ENCODE measurements at regions not wholly inside any gene's neighbourhood (a gene's known extent, or its start where the extent isn't known, plus 50 kb on each side); places are given as distances from the start of the nearest gene placed in this dataset.

- Mint-ChIP-seq H3K4me1 (ENCODE audit: unreplicated experiment) (no peaks in the 10 kb centered on the region), H3K27me3 (no peaks in the 10 kb centered on the region), H3K4me3 (no peak overlapping the region), H3K36me3 (no peaks in the 10 kb centered on the region), H3K27ac (no peak overlapping the region), H3K9me3 (no peaks in the 10 kb centered on the region)
- DNase-seq (ENCODE audit: extremely low spot score, unreplicated experiment): no peak
- TF ChIP-seq CTCF (conservative IDR thresholded peaks at IDR 0.05): no peak
Measured at GRCh38 chr5:98101131-98101530, 672.3 kb upstream of the RGMB start.

GRCh38 chr5:98102936-98103335 is 670.5 kb upstream of the RGMB start:
- TF ChIP-seq CTCF (conservative IDR thresholded peaks at IDR 0.05): no peak
- no peak overlapping the region for H3K27ac Mint-ChIP-seq
- H3K36me3 Mint-ChIP-seq: no peaks in the 10 kb centered on the region
- no peaks in the 10 kb centered on the region for H3K4me1 Mint-ChIP-seq (ENCODE audit: unreplicated experiment)
- H3K27me3 Mint-ChIP-seq: no peaks in the 10 kb centered on the region
- H3K4me3 Mint-ChIP-seq: no peak overlapping the region
- H3K9me3 Mint-ChIP-seq: no peaks in the 10 kb centered on the region
- no peak for DNase-seq (ENCODE audit: extremely low spot score, unreplicated experiment)

- Mint-ChIP-seq H3K36me3 (no peaks in the 10 kb centered on the region), H3K4me3 (no peak overlapping the region), H3K4me1 (ENCODE audit: unreplicated experiment) (no peaks in the 10 kb centered on the region), H3K27me3 (no peaks in the 10 kb centered on the region), H3K9me3 (no peaks in the 10 kb centered on the region), H3K27ac (no peak overlapping the region)
- TF ChIP-seq CTCF (conservative IDR thresholded peaks at IDR 0.05): no peak
- DNase-seq (ENCODE audit: extremely low spot score, unreplicated experiment): no peak
Measured at GRCh38 chr5:98103807-98104206, 669.7 kb upstream of the RGMB start.

- Mint-ChIP-seq H3K9me3 (no peaks in the 10 kb centered on the region), H3K27ac (no peak overlapping the region), H3K4me3 (no peak overlapping the region), H3K36me3 (no peaks in the 10 kb centered on the region), H3K4me1 (ENCODE audit: unreplicated experiment) (no peaks in the 10 kb centered on the region), H3K27me3 (no peaks in the 10 kb centered on the region)
- no peak for TF ChIP-seq CTCF (conservative IDR thresholded peaks at IDR 0.05)
- DNase-seq (ENCODE audit: extremely low spot score, unreplicated experiment): no peak
Measured at GRCh38 chr5:98104454-98105188, 668.8 kb upstream of the RGMB start.

- Mint-ChIP-seq H3K4me3 (no peak overlapping the region), H3K27me3 (no peaks in the 10 kb centered on the region), H3K36me3 (no peaks in the 10 kb centered on the region), H3K4me1 (ENCODE audit: unreplicated experiment) (no peaks in the 10 kb centered on the region), H3K27ac (no peak overlapping the region), H3K9me3 (no peaks in the 10 kb centered on the region)
- no peak for TF ChIP-seq CTCF (conservative IDR thresholded peaks at IDR 0.05)
- DNase-seq (ENCODE audit: extremely low spot score, unreplicated experiment): no peak
Measured at GRCh38 chr5:98105681-98106080, 667.8 kb upstream of the RGMB start.
